Ovary (tissue), 3 donors: ENCODE measurements at regions not wholly inside any gene's neighbourhood (a gene's known extent, or its start where the extent isn't known, plus 50 kb on each side); places are given as distances from the start of the nearest gene placed in this dataset.

Experiments
- CTCF ChIP-seq, 3 donors: fragments of 450-650 bp in 2 of 3; fragments of 200-600 bp in 1 of 3; IDR thresholded peaks; one replicate each; pipeline versions ENCODE4 v1.5.1 to v1.8.0; 2016 to 2022; ENCODE audit warnings: antibody characterized with exemption in 3 of 3, mild to moderate bottlenecking in 1 of 3
- EP300 ChIP-seq: sonication (generic); formaldehyde crosslinking; IDR thresholded peaks from one replicate; pipeline ENCODE4 v1.6.1; 2017; ENCODE audit warnings: antibody characterized with exemption
- POLR2A ChIP-seq: fragments of 450-650 bp; IDR thresholded peaks from one replicate; pipeline ENCODE4 v1.6.1; 2017; ENCODE audit warnings: antibody characterized with exemption, mild to moderate bottlenecking, moderate library complexity
- donor health status: DM: no; HTN: no; CAD: no.

- TF ChIP-seq CTCF (IDR thresholded peaks at IDR 0.05) (no peak), POLR2A (no peak), EP300 (no peak)
Observed at GRCh38 chr1:34701326-34702060, 53.4 kb upstream of the GJB5 start.
